MG63 (cell line): ENCODE measurements at regions not wholly inside any gene's neighbourhood (a gene's known extent, or its start where the extent isn't known, plus 50 kb on each side); places are given as distances from the start of the nearest gene placed in this dataset.

Source experiments
- DNase-seq: peaks from one replicate; pipeline ENCODE4 v3.0.0-alpha.2; 2020
- H3K27me3 ChIP-seq: fragments of 250-450 bp; sonication (Bioruptor Pico); 2 replicates; pipeline ENCODE4 v1.5.1; 2020; ENCODE audit warnings: mild to moderate bottlenecking, moderate library complexity
- H3K36me3 ChIP-seq: fragments of 250-450 bp; sonication (Bioruptor Pico); 2 replicates; pipeline ENCODE4 v1.5.1; 2020; ENCODE audit warnings: mild to moderate bottlenecking, moderate library complexity
- H3K4me3 ChIP-seq: fragments of 250-450 bp; sonication (Bioruptor Pico); 2 replicates; pipeline ENCODE4 v1.5.1; 2020; ENCODE audit warnings: mild to moderate bottlenecking, moderate library complexity
- H3K9me3 ChIP-seq: fragments of 250-450 bp; sonication (Bioruptor Pico); 2 replicates; pipeline ENCODE4 v1.5.1; 2020; ENCODE audit warnings: mild to moderate bottlenecking, moderate library complexity

- Histone ChIP-seq H3K27me3 (no peaks in the 10 kb centered on the region), H3K9me3 (no peaks in the 10 kb centered on the region), H3K36me3 (no peaks in the 10 kb centered on the region), H3K4me3 (no peak overlapping the region)
- peak; percentile 4 for DNase-seq
Observed at GRCh38 chrX:9312922-9313867, 151.7 kb upstream of the TBL1X start.

DNA sequence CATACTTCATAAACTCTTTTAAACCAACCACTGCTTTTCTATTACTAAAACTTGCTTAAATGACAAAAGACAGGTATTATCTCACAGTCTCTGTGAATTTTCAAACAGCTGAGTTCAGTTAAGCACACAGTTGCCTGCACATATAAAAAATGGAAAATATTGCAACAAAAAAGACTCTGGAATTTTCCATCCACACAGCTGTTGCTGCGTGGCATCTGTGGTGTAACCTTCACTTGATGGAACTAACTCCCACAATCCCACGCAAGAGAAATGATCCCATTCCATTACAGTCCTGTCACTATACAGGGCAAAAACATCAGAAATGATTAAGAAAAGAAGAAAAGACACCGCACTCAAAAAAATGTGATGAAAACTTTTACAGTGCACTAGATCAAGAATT is 149.8 kb upstream of the TBL1X start:
- no peaks in the 10 kb centered on the region for H3K9me3 ChIP-seq
- no peak for DNase-seq
- no peaks in the 10 kb centered on the region for H3K36me3 ChIP-seq
- H3K27me3 ChIP-seq = no peaks in the 10 kb centered on the region
- H3K4me3 ChIP-seq = no peak overlapping the region

- no peaks in the 10 kb centered on the region for H3K36me3 ChIP-seq
- no peaks in the 10 kb centered on the region for H3K27me3 ChIP-seq
- no peaks in the 10 kb centered on the region for H3K9me3 ChIP-seq
- no peak for DNase-seq
- H3K4me3 ChIP-seq = no peak overlapping the region
Observed at GRCh38 chrX:9316096-9316495, 148.8 kb upstream of the TBL1X start.

- Histone ChIP-seq H3K27me3 (no peaks in the 10 kb centered on the region), H3K36me3 (no peaks in the 10 kb centered on the region)
- DNase-seq = no peak
Observed at GRCh38 chrX:9317176-9317575, 147.7 kb upstream of the TBL1X start.

DNA sequence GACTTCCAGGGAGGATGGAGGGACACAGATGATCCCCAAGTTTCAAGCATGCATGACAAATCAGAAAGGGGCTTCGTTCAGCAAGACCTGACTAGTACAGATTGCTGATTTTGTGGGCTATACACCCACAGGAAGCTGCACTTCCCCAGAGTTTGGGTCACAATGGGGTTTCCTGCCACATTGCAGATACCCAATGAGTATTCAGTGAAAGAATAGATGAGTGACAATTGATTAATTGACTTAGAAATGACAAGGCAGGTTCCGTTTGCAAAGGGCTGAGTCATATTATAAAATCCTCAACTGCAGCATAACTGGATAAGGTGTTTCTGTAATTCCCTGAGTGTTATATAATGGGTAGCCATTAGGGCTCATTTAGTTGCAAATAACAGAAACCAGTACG is 146.6 kb upstream of the TBL1X start:
- Histone ChIP-seq H3K36me3 (no peaks in the 10 kb centered on the region), H3K4me3 (no peak overlapping the region), H3K27me3 (no peaks in the 10 kb centered on the region), H3K9me3 (no peaks in the 10 kb centered on the region)
- DNase-seq = no peak

More at GRCh38 chrX:9317176-9317575, 147.7 kb upstream of the TBL1X start:
- Histone ChIP-seq H3K4me3 (no peak overlapping the region), H3K9me3 (no peaks in the 10 kb centered on the region)

DNA sequence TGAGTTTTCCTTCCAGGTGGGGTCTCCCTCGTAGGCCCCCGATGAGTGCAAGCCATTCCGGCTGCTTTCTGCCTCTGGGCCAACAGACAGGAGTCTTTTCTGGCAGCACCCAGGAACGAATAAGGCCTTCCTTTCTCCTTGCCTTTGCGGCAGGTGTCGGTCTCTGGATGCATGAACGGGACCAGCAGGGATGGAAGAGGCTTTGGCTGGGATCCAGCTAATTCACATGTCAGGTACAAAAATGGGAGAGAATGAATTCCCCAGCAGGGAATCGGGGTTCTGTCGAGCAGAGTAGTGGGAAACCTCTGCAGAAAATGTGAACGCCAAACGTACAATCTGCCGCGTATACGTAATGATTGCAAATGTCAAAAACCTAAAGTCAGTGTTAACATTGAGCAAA is 146.1 kb upstream of the TBL1X start:
- no peak overlapping the region for H3K4me3 ChIP-seq
- no peak for DNase-seq
- no peaks in the 10 kb centered on the region for H3K36me3 ChIP-seq
- no peaks in the 10 kb centered on the region for H3K9me3 ChIP-seq
- H3K27me3 ChIP-seq = no peaks in the 10 kb centered on the region

DNA sequence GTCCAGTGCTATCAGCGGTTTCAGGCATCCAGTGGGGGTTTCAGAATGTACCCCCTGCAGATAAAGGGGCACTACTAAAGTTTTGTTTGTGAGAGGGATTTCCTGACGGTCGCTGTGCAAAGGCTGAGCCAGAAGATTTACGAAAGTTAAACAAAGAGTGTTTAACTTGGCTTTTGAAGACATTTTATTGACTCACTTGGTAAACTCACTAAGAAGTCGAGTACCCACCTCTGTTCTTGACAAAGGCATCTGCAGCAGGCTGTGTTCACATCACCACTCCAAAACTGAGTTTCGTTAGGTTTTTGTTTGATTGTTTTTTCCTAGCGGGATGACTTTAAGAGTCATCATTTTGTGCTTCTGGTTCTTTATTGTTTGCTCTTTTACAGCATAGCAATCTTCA is 143.9 kb upstream of the TBL1X start:
- DNase-seq = peak; percentile 28
- Histone ChIP-seq H3K27me3 (no peaks in the 10 kb centered on the region), H3K4me3 (no peak overlapping the region), H3K9me3 (no peaks in the 10 kb centered on the region), H3K36me3 (no peaks in the 10 kb centered on the region)

DNA sequence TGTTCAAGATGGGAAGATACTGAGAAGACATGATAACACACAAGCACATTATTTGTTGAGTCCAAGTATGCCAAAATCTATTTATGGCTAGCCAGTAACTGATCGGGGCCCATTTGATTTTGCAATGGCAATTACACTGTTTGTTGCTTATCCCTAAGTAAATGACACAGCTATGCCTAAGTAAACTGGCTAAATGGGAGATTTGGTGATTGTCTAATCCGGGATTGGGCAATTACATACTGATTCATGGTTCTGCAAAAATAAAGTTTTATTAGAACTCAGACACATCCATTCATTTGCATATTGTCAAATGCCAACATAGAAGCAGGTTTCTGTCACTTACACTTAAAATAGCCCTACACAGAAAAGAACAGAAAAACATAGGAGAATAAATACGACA is 140.2 kb upstream of the TBL1X start:
- H3K4me3 ChIP-seq = no peak overlapping the region
- no peak for DNase-seq
- no peaks in the 10 kb centered on the region for H3K9me3 ChIP-seq
- H3K27me3 ChIP-seq = no peaks in the 10 kb centered on the region
- H3K36me3 ChIP-seq = no peaks in the 10 kb centered on the region

- no peak overlapping the region for H3K4me3 ChIP-seq
- H3K36me3 ChIP-seq = no peaks in the 10 kb centered on the region
- no peaks in the 10 kb centered on the region for H3K27me3 ChIP-seq
- no peak for DNase-seq
- no peaks in the 10 kb centered on the region for H3K9me3 ChIP-seq
Observed at GRCh38 chrX:9326369-9326768, 138.5 kb upstream of the TBL1X start.

GRCh38 chrX:9327086-9327746 is 137.6 kb upstream of the TBL1X start:
- H3K27me3 ChIP-seq = no peaks in the 10 kb centered on the region
- DNase-seq = no peak
- H3K4me3 ChIP-seq = no peak overlapping the region
- no peaks in the 10 kb centered on the region for H3K36me3 ChIP-seq
- no peaks in the 10 kb centered on the region for H3K9me3 ChIP-seq

DNA sequence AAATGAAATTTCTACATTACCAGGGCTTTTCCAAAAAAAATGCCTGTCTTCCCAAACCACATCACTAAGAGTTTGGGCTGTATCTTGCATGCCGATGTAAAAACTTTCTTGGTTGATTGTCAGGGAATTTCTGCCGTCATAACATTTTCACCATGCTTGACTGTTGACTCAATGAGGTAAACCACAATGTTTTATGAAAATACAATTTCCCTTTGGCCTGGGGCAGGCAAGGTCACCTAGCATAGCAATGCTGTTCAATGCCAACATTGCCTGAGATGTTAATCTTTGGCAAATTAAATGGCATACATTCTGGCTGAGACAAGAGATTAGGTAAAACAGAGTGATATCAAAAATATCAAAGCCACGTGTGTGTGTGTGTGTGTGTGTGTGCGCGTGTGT is 137.1 kb upstream of the TBL1X start:
- no peaks in the 10 kb centered on the region for H3K9me3 ChIP-seq
- no peak overlapping the region for H3K4me3 ChIP-seq
- H3K36me3 ChIP-seq = no peaks in the 10 kb centered on the region
- no peaks in the 10 kb centered on the region for H3K27me3 ChIP-seq
- peak; percentile 48 for DNase-seq

- Histone ChIP-seq H3K4me3 (no peak overlapping the region), H3K9me3 (no peaks in the 10 kb centered on the region)
- no peak for DNase-seq
Observed at GRCh38 chrX:9329056-9329455, 135.8 kb upstream of the TBL1X start.

DNA sequence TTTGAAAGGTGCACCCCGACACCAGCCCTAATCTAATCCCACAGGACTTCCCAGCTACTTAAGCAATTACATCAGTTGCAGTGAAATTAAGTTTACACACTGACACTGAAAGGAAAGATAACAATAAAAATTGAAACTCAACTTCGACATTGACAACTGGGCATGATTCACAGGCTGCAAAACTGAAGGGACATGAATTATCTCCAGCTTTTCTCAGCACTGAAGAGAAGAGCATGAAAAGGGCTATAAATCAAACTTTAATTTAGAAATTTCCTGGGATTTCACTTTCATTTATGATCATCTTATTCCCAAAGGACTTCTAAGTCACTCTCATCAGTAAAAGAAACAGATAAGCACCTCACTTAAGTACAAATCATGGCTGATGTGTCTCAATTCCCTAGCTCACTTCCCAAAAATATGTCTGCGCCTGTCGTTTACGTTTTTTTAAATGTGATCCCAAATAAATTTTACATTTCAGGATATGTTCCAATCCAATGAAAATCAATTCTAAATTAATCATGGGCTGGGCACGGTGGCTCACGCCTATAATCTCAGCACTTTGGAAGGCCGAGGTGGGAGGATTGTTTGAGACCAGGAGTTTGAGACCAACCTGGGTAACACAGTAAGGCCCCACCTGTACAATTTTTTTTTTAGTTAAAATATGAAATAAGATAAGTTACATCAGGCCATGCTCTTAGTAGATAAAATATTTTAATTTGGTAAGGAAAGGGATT is 134.4 kb upstream of the TBL1X start:
- no peaks in the 10 kb centered on the region for H3K36me3 ChIP-seq
- H3K9me3 ChIP-seq = no peaks in the 10 kb centered on the region
- no peaks in the 10 kb centered on the region for H3K27me3 ChIP-seq
- H3K4me3 ChIP-seq = no peak overlapping the region
- DNase-seq = no peak

More at GRCh38 chrX:9329056-9329455, 135.8 kb upstream of the TBL1X start:
- Histone ChIP-seq H3K27me3 (no peaks in the 10 kb centered on the region), H3K36me3 (no peaks in the 10 kb centered on the region)

DNA sequence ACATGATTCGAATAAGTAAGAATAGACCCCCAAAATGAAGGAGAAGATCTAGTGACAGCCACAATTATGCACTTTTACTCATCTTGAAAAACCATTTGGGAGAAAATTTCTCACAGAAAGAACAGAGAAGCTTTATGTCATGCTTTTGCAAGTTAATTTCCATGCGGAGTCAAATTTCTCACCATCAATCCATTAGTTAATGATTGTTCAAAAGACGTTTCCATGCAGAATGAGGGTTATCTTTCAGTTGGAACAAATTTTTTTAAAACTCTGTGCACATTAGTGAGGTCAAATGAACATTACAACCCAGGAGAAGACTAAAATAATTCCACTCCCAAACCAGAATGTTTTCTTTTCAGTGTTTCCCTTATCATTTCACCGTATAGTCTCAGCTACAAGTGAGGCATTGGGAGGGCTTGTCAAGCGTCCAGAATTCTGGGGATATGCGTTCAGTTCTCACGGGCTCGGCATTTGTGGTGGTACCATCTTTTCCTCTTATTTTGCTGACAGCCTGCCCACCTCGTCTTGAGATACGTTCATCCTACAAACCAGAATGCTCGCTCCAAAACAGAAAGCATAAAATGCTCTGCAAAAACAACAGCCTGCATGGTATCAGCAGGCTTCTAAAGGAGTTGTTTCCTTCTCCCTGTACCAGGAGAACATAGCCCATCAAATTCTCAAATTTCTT is 130.8 kb upstream of the TBL1X start:
- H3K27me3 ChIP-seq = no peaks in the 10 kb centered on the region
- H3K36me3 ChIP-seq = no peaks in the 10 kb centered on the region
- no peak overlapping the region for H3K4me3 ChIP-seq
- H3K9me3 ChIP-seq = no peaks in the 10 kb centered on the region
- DNase-seq = no peak

DNA sequence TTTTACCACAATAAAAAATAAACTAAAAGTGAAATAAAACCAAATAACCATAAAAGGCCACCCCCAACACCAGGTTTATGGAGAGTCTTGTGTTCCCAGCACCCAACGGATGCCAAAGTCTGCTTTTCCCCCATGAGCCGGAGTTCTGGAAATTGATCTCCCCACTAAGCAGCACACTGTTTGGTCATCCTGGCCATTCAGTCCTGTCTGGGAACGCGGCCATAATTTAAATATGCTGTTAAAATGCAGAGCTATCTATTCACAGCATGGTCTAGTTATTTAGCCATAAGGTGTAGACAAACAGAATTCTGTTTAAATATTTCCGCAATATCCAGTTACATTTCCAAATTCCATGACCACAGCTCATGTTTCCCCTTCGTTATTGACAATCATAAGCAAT is 129.6 kb upstream of the TBL1X start:
- Histone ChIP-seq H3K4me3 (no peak overlapping the region), H3K9me3 (no peaks in the 10 kb centered on the region), H3K27me3 (no peaks in the 10 kb centered on the region), H3K36me3 (no peaks in the 10 kb centered on the region)
- peak; percentile 44 for DNase-seq

GRCh38 chrX:9336456-9336855 is 128.4 kb upstream of the TBL1X start:
- H3K36me3 ChIP-seq = no peaks in the 10 kb centered on the region
- H3K4me3 ChIP-seq = no peak overlapping the region
- DNase-seq = no peak
- H3K9me3 ChIP-seq = no peaks in the 10 kb centered on the region
- H3K27me3 ChIP-seq = no peaks in the 10 kb centered on the region

DNA sequence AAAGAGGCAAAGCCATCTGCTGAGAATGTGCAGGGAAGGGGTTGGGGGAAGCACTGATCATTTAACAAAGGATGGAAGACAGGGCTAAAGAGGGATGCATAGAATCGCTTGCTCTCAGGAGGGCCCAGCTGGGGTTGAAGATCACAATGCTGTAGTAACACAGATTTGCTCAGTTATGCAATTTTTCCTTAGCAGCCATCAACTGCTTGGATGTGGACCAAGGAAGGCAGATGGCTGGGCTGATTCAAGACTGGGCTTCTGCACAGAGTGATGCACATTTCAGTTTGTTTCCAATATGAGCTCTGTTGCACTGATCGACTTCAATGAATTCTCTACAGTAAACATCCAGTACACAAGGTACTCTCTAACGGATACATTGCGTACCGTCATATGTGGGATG is 127.8 kb upstream of the TBL1X start:
- no peak overlapping the region for H3K4me3 ChIP-seq
- H3K9me3 ChIP-seq = no peaks in the 10 kb centered on the region
- H3K27me3 ChIP-seq = no peaks in the 10 kb centered on the region
- H3K36me3 ChIP-seq = no peaks in the 10 kb centered on the region
- peak; percentile 56 for DNase-seq
